CD4-positive, alpha-beta T cell treated with Interleukin-4 for 4 hours (primary cell): ENCODE measurements at regions not wholly inside any gene's neighbourhood (a gene's known extent, or its start where the extent isn't known, plus 50 kb on each side); places are given as distances from the start of the nearest gene placed in this dataset.

Experiments used
- DNase-seq: peaks from one replicate; pipeline ENCODE4 v3.0.0-alpha.2; 2020

DNA sequence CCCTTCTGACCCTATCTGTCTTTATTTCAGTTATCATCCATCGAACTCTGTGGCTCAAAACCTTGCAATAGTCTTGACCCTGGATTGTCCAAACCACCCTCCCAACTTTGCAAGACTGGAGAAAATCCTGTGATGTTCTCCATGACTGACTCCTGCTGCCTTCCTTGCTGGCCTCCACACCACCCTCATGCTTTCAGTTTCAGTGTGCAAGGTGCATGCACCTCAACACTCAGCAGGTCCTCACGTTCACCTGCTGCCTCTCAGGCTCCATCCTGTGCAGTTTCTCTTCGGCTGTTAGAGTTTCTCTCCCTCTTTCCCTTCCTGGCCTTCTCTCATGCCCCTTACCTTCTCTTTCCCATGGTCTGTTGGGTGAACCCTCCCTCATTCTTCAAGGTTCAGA, 59.4 kb upstream of the ASIC2 start:
- DNase-seq = no peak

GRCh38 chr17:33356266-33356665, 63.2 kb upstream of the ASIC2 start:
- DNase-seq = no peak

DNA sequence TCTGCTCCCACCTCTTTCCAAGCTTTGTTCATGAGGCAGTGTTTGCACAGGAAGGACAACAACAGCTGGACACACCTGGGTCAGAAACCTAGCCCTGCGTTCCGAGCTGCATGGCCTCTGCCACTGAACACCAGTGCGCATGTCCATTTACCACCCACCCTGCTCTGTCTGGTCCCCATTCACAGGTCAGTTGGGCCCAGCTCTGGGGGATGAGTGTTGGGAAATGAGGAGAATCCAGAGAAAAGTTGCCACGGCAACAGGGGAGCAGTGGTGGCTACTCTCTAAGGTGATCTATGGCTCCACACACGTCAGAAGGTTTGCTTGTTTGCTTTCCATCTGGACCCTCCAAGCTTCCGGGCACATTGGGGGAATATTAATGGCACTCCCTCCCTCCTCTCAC, 70.4 kb upstream of the ASIC2 start:
- no peak for DNase-seq

GRCh38 chr17:33366960-33367359, 73.9 kb upstream of the ASIC2 start:
- DNase-seq = no peak

GRCh38 chr17:33369149-33369548, 76.1 kb upstream of the ASIC2 start:
- DNase-seq = no peak

DNA sequence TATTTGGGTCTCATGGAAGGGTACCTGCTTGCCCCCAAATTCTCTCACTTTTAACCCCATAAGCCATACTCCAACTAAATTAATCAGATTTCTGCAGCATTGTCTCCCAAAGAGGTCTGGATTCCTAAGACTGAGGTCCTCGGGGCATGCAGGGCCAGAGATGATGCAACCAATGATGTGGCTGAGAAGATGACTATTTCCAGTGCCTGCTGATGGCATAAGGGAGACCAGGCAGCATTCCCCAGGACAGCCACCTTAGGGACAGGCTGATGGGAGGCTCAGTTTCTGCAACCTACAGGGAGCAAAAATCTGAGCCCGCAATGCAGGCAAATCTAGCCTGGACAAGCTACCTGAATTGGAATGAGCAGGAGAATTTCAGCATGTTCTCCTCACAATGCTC, 76.8 kb upstream of the ASIC2 start:
- no peak for DNase-seq

GRCh38 chr17:33370401-33370800, 77.3 kb upstream of the ASIC2 start:
- DNase-seq = no peak

DNA sequence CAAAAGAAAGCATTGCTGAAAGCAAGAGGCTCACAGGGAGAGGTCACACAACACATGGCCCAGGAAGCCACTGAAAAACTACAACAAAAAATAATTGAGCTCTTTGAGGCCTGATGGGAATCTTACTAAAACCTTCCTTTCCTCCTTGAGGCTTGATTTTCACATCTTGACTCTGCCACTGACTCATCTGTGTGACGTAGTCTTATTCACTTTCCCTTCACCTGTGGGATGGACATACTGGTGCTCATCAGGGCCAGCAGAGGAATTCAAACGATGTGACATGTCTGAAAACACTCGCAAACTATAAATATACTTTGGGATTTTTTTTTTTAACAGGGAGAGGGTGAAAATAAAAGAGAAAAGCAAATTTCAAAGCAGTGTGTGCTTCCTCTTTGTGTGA, 78.3 kb upstream of the ASIC2 start:
- no peak for DNase-seq

DNA sequence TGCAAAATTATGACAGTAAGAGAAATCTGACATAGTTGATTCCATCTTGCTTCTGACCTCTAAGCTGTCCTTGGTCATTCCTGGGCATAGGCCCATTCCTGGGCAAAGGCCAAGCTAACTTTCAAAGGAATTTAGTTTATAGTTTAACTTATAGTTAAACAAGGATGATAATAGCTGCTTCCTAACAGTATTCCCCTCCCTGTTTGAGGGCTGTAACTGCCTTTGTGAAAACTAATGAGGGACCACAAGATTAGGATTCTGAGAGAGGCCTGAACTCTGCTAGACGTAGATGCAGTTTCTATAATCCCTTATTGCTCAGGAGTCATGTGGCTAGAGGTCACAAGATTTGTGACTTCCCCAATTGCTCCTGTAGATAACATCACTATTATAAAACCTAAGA, 80.2 kb upstream of the ASIC2 start:
- DNase-seq = no peak

- DNase-seq = no peak
Measured at GRCh38 chr17:33375103-33375502, 82.0 kb upstream of the ASIC2 start.

- DNase-seq = no peak
Measured at GRCh38 chr17:33375783-33376182, 82.7 kb upstream of the ASIC2 start.

GRCh38 chr17:33377837-33378595, 84.9 kb upstream of the ASIC2 start:
- DNase-seq = no peak

- DNase-seq = no peak
Measured at GRCh38 chr17:33381201-33381600, 88.1 kb upstream of the ASIC2 start.

GRCh38 chr17:33383488-33384023, 90.5 kb upstream of the ASIC2 start:
- DNase-seq = no peak

GRCh38 chr17:33385133-33385532, 92.0 kb upstream of the ASIC2 start:
- no peak for DNase-seq

GRCh38 chr17:33385713-33386112, 92.6 kb upstream of the ASIC2 start:
- no peak for DNase-seq

GRCh38 chr17:33387406-33387805, 94.3 kb upstream of the ASIC2 start:
- DNase-seq = no peak

DNA sequence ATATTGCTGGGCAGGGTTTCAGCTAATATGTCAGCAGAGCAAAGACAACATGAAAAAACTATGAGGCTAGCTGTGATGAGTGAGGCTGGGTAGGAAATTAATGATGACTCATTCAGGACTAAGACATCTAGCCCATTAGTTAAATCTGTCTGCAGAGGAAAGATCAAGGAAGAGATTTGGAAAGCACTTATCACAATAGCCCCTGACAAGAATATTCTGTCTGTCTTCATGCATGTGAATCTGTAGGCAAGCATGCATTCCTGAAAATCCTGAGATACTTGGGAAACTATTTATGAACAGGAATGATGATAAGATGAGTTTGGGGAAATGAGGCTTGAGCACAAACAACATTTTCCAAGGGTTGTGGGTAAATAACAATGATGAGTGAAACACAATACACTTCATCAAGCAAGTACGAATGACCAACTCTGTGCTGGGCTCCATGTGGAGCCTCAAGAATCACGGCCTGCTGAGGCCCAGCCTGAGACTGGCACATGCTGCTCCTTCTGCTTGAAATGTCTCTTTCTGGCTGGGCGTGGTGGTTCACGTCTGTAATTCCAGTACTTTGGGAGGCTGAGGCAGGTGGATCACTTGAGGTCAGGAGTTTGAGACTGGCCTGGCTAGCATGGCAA, 96.5 kb upstream of the ASIC2 start:
- no peak for DNase-seq

- no peak for DNase-seq
Measured at GRCh38 chr17:33390479-33391176, 97.5 kb upstream of the ASIC2 start.

DNA sequence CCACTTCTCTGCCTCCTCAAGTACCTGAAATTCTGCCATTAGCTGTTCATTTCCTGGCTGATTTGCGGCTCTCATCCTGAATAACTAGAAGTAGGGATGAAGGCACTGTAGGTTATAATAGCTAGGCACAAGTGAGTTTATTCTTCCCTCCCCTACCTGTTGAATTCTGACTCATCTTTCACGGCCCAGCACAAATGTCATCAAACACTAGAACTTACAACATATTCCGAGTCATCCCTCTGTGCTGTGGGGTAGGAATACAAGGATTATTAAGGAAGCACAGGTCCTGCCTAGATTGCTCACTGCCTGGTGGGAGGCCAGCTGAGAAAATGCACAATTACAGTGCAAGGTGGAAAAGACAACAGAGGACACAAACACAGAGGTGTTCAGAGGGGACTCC, 103.7 kb upstream of the ASIC2 start:
- DNase-seq = no peak

DNA sequence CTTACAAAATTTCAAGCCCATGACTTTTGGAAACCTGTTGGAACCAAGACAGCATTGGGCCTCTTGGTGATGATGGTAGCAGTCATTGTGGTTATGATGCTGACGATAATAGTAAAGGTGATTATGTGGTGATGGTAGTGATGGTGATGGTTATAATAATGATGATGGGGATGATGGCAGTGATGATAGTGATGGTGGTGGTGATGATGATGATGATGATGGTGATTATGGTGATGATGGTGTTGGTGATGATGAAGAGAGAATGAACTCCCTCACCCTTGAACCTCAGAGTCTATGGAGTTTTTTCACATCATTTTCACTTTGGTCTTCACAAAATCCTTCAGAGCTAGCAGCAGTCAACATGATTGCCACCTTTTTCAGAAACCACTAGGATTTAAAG, 105.3 kb upstream of the ASIC2 start:
- DNase-seq = no peak

DNA sequence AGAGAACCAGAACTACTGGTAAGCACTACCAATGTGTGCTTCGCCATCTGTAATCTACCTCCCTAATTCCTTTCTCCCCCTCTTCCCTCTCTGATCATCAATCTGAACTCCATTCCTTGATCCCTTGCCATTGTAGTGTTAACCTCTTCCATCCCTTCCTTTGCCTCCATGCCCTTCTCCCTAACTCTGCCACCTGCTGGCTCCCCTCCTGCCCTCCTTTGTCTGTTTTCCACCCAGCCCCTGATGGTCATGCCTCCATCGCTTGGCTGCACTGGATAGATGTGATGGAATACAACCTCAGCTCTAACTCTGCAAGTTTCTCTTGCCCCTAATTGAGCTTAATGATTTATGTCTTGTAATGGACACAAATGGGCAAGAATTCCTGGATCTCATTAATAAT, 108.2 kb upstream of the ASIC2 start:
- no peak for DNase-seq

GRCh38 chr17:33403194-33403593, 110.1 kb upstream of the ASIC2 start:
- DNase-seq = no peak
